Fibroblast of lung (primary cell): ENCODE measurements at regions not wholly inside any gene's neighbourhood (a gene's known extent, or its start where the extent isn't known, plus 50 kb on each side); places are given as distances from the start of the nearest gene placed in this dataset.
A peak's percentile ranks its signal among the peaks of the same experiment; 100 is the strongest.

Experiments
- DNase-seq, 2 donors: peaks; one replicate each; pipeline versions ENCODE4 v3.0.0 to v3.0.0-alpha.2; 2010; ENCODE audit warnings: low read depth in 2 of 2
- H2AFZ ChIP-seq: 2 replicates; pipeline ENCODE4 v1.5.1; 2012; ENCODE audit warnings: low read length, control low read depth, inconsistent platforms
- H3K27ac ChIP-seq: 2 replicates; pipeline ENCODE4 v1.5.1; 2011; ENCODE audit warnings: low read length, control low read depth; ENCODE audit not compliant: insufficient read depth
- H3K27me3 ChIP-seq: 2 replicates; pipeline ENCODE4 v1.5.1; 2011; ENCODE audit warnings: mild to moderate bottlenecking, low read length; ENCODE audit not compliant: control insufficient read depth, insufficient read depth
- H3K36me3 ChIP-seq: 2 replicates; pipeline ENCODE4 v1.5.1; 2011; ENCODE audit warnings: low read length; ENCODE audit not compliant: control insufficient read depth, insufficient read depth
- H3K4me1 ChIP-seq: 2 replicates; pipeline ENCODE4 v1.5.1; 2011; ENCODE audit warnings: low read length; ENCODE audit not compliant: control insufficient read depth, insufficient read depth; ENCODE audit errors: extremely low read depth
- H3K4me2 ChIP-seq: 2 replicates; pipeline ENCODE4 v1.5.1; 2011; ENCODE audit warnings: low read length, control low read depth; ENCODE audit not compliant: insufficient read depth; ENCODE audit errors: extremely low read depth
- H3K4me3 ChIP-seq, 4 experiments: fragments of 200-600 bp in 1 of 4; sonication (generic) in 1 of 4; replicated peaks in 1 of 4; 2 replicates each; pipeline ENCODE4 v1.5.1; 2011 to 2016; ENCODE audit warnings: low read length in 4 of 4, low read depth in 3 of 4, mild to moderate bottlenecking in 3 of 4, control low read depth in 2 of 4, inconsistent platforms in 1 of 4, mixed read lengths in 1 of 4; ENCODE audit not compliant: insufficient read depth in 1 of 4; ENCODE audit errors: control extremely low read depth in 1 of 4
- H3K79me2 ChIP-seq: 2 replicates; pipeline ENCODE4 v1.5.1; 2012; ENCODE audit warnings: mild to moderate bottlenecking, low read length, inconsistent platforms; ENCODE audit not compliant: control insufficient read depth, insufficient read depth
- H3K9ac ChIP-seq: 2 replicates; pipeline ENCODE4 v1.5.1; 2011; ENCODE audit warnings: mild to moderate bottlenecking, low read length, control low read depth; ENCODE audit not compliant: insufficient read depth
- H3K9me3 ChIP-seq: 2 replicates; pipeline ENCODE4 v1.5.1; 2012; ENCODE audit warnings: low read depth, low read length; ENCODE audit not compliant: control insufficient read depth, insufficient read depth
- H4K20me1 ChIP-seq: 2 replicates; pipeline ENCODE4 v1.5.1; 2011; ENCODE audit warnings: low read length; ENCODE audit not compliant: control insufficient read depth, insufficient read depth; ENCODE audit errors: extremely low read depth
- EZH2 ChIP-seq: IDR thresholded peaks from 2 replicates; pipeline ENCODE4 v1.5.1; 2012; ENCODE audit warnings: low read length, control low read depth, mild to moderate bottlenecking; ENCODE audit errors: missing control alignments
- TF ChIP-seq, protein P1 (sequence below), 2 donors: IDR thresholded peaks in 1 of 2; conservative IDR thresholded peaks in 1 of 2; 1 replicate in 1 of 2; 2 replicates in 1 of 2; pipeline ENCODE4 v1.5.1; 2011 to 2012; ENCODE audit warnings: low read length in 2 of 2, control low read depth in 1 of 2, inconsistent platforms in 1 of 2, low read depth in 1 of 2, mild to moderate bottlenecking in 1 of 2

DNA sequence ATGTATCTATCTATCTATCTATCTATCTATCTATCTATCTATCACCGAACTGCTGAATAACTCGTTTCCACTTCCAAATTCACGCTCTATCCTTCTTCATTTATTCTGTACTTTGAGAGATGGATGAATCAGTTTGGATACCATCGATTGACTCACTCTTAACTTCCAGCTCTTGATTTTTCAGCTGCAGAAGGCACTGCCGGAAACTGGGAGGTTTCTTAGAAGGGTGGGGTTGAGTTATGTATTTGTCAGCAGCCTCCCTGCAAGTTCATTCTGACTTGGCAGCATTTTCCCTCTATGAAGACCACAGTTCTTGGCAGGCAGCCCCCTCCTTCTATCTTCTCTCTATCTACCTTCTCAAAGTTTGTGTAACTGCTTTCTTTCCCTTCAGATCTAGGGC is 112.0 kb upstream of the MAGEB18 start:
- Histone ChIP-seq H3K9me3 (no peaks in the 10 kb centered on the region), H3K27ac (no peak overlapping the region), H3K4me2 (no peak overlapping the region), H3K9ac (no peak overlapping the region), H3K4me3 (no peak overlapping the region), H2AFZ (no peak overlapping the region), H3K36me3 (no peaks in the 10 kb centered on the region), H3K4me1 (no peaks in the 10 kb centered on the region), H3K79me2 (no peaks in the 10 kb centered on the region), H3K27me3 (no peaks in the 10 kb centered on the region), H4K20me1 (no peaks in the 10 kb centered on the region)
- TF ChIP-seq, protein P1, sequence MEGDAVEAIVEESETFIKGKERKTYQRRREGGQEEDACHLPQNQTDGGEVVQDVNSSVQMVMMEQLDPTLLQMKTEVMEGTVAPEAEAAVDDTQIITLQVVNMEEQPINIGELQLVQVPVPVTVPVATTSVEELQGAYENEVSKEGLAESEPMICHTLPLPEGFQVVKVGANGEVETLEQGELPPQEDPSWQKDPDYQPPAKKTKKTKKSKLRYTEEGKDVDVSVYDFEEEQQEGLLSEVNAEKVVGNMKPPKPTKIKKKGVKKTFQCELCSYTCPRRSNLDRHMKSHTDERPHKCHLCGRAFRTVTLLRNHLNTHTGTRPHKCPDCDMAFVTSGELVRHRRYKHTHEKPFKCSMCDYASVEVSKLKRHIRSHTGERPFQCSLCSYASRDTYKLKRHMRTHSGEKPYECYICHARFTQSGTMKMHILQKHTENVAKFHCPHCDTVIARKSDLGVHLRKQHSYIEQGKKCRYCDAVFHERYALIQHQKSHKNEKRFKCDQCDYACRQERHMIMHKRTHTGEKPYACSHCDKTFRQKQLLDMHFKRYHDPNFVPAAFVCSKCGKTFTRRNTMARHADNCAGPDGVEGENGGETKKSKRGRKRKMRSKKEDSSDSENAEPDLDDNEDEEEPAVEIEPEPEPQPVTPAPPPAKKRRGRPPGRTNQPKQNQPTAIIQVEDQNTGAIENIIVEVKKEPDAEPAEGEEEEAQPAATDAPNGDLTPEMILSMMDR (conservative IDR thresholded peaks at IDR 0.05 in 1 of 2, IDR thresholded peaks at IDR 0.05 in 1 of 2; ENCODE audit: low read depth in 1 of 2, low read length in 2 of 2), result no peak
- TF ChIP-seq EZH2, result no peak
- DNase-seq, result peak in 1 of 2 donors; percentile 0

DNA sequence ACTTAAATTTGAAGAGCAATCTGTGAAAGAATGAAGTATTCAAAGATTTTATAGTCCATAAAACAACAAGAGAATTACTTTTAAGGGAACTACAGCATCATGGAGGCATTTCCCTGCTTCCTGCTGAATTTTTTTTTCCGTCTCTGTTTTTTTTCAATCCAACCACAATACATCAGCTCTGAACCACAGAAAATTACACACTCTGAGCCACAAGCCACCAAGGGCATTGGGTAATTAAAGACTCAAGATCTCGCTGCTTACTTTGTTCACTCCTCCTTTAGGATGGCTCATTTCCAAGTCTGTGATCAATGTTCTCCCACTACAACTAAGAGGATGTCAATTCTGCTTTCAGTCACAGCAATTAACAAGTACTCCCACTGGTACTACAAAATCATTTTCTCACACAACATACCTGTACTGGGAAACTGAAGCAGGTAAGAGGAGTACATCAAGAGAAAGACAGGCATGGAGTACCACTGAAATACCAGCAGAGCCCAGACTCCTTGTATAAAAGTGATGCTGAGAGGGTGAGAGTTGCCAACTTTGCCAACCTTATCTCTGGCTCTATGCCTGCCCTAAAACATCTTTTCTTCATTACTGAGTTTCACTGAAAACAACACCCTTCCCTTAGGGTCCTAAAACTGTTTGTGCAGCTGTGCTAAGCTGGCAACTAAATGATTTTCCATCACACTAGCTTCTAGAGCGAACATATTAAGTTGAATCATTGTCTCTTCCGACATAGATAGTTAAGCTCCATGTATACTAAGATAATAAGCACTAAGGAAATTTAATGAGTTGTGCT is 105.8 kb upstream of the MAGEB18 start:
- H3K9ac ChIP-seq, result no peak overlapping the region
- H3K27me3 ChIP-seq, result no peaks in the 10 kb centered on the region
- H3K36me3 ChIP-seq, result no peaks in the 10 kb centered on the region
- no peaks in the 10 kb centered on the region for H3K4me1 ChIP-seq
- peak; percentile 0 for DNase-seq
- H3K27ac ChIP-seq, result no peak overlapping the region
- no peak overlapping the region for H3K4me3 ChIP-seq
- no peaks in the 10 kb centered on the region for H4K20me1 ChIP-seq
- H3K4me2 ChIP-seq, result no peak overlapping the region
- no peak overlapping the region for H2AFZ ChIP-seq
- no peaks in the 10 kb centered on the region for H3K79me2 ChIP-seq
- no peaks in the 10 kb centered on the region for H3K9me3 ChIP-seq
- TF ChIP-seq EZH2, result no peak
- TF ChIP-seq, protein P1 (conservative IDR thresholded peaks at IDR 0.05 in 1 of 2, IDR thresholded peaks at IDR 0.05 in 1 of 2; ENCODE audit: low read depth in 1 of 2, low read length in 2 of 2), result no peak

DNA sequence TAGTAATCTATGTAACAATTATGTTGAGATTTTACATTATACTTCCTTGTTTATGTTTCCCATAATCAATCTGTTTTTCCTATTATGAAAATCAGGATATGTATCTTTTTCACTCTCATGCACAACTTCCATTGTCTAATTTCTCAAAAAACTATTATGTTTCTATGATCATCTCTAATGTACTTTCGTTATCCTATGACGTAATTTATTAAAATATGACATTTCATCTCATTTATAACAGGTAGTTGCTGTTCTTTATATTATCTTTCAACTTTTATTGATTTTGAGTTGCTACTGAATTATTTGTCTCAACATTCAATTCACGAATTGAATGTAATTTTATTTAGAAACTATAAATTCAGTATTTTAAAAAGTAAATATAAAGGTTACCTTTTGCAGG is 100.8 kb upstream of the MAGEB18 start:
- Histone ChIP-seq H3K9ac (no peak overlapping the region), H3K79me2 (no peaks in the 10 kb centered on the region)

More for the DNA sequence above, 100.8 kb upstream of the MAGEB18 start:
- Histone ChIP-seq H3K36me3 (no peaks in the 10 kb centered on the region), H4K20me1 (no peaks in the 10 kb centered on the region), H3K4me2 (no peak overlapping the region), H3K4me1 (no peaks in the 10 kb centered on the region), H2AFZ (no peak overlapping the region), H3K27ac (no peak overlapping the region), H3K27me3 (no peaks in the 10 kb centered on the region), H3K9me3 (no peaks in the 10 kb centered on the region), H3K4me3 (no peak overlapping the region)
- DNase-seq, result no peak
- no peak for TF ChIP-seq EZH2
- TF ChIP-seq, protein P1 (conservative IDR thresholded peaks at IDR 0.05 in 1 of 2, IDR thresholded peaks at IDR 0.05 in 1 of 2; ENCODE audit: low read depth in 1 of 2, low read length in 2 of 2), result no peak
